IMR-90 (cell line): ENCODE measurements at regions not wholly inside any gene's neighbourhood (a gene's known extent, or its start where the extent isn't known, plus 50 kb on each side); places are given as distances from the start of the nearest gene placed in this dataset.

Experiments
- ATAC-seq: fragments of 200-7000 bp; cut with Tn5 transposase; 2 replicates; pipeline ENCODE4 v1.9.1; 2020; ENCODE audit warnings: low read depth, mild to moderate bottlenecking, moderate library complexity
- BruUV-seq: library from RNA; stranded (reverse); fragments of 400-500 nt; replicated peaks from 2 replicates; lab custom pipeline; 2021; lab: Mats Ljungman, UMichigan
- CTCF ChIA-PET: fragments of 300-600 bp; formaldehyde crosslinking; extraction: SDS; loops from one replicate; lab custom pipeline; 2021; ENCODE audit warnings: antibody characterized with exemption; lab: Yijun Ruan, JAX
- POLR2A ChIA-PET: fragments of 300-600 bp; sonication (Branson Sonifier 250); formaldehyde crosslinking; loops from one replicate; lab custom pipeline; 2022; ENCODE audit warnings: antibody characterized with exemption; ENCODE audit not compliant: unreplicated experiment; lab: Charles Lee
- DNase-seq: peaks from one replicate; pipeline ENCODE4 v3.0.0; 2013
- H2AFZ ChIP-seq: replicated peaks from 2 replicates; pipeline ENCODE3; 2013; ENCODE audit warnings: low read length, mild to moderate bottlenecking; ENCODE audit not compliant: poor library complexity
- H2AK5ac ChIP-seq: 2 replicates; pipeline ENCODE4 v1.6.1; 2013; ENCODE audit warnings: low read depth, low read length, inconsistent platforms
- H2AK9ac ChIP-seq: replicated peaks from 2 replicates; pipeline ENCODE3; 2013; ENCODE audit warnings: mild to moderate bottlenecking, low read depth, low read length, moderate library complexity; ENCODE audit not compliant: poor library complexity
- H2BK120ac ChIP-seq: 2 replicates; pipeline ENCODE4 v1.6.1; 2013; ENCODE audit warnings: low read depth, low read length, inconsistent platforms
- H2BK15ac ChIP-seq: 3 replicates; pipeline ENCODE4 v1.6.1; 2013; ENCODE audit warnings: low read depth, low read length, inconsistent platforms
- H2BK20ac ChIP-seq: 2 replicates; pipeline ENCODE4 v1.6.1; 2013; ENCODE audit warnings: low read depth, mild to moderate bottlenecking, inconsistent platforms, low read length, moderate library complexity
- H2BK5ac ChIP-seq: 2 replicates; pipeline ENCODE4 v1.6.1; 2013; ENCODE audit warnings: mild to moderate bottlenecking, low read depth, low read length, inconsistent platforms; ENCODE audit not compliant: poor library complexity, severe bottlenecking
- H3K14ac ChIP-seq: replicated peaks from 2 replicates; pipeline ENCODE4 v1.6.1; 2013; ENCODE audit warnings: low read depth, low read length, inconsistent platforms
- H3K18ac ChIP-seq: 2 replicates; pipeline ENCODE4 v1.6.1; 2013; ENCODE audit warnings: low read depth, low read length, control low read depth
- H3K23ac ChIP-seq: 2 replicates; pipeline ENCODE4 v1.6.1; 2013; ENCODE audit warnings: low read depth, low read length, inconsistent platforms
- H3K27ac ChIP-seq: 2 replicates; pipeline ENCODE4 v1.5.1; 2013; ENCODE audit warnings: mild to moderate bottlenecking, control low read depth, low read length; ENCODE audit not compliant: insufficient read depth
- H3K27me3 ChIP-seq: 2 replicates; pipeline ENCODE4 v1.6.1; 2013; ENCODE audit warnings: low read length; ENCODE audit not compliant: control insufficient read depth, insufficient read depth
- H3K36me3 ChIP-seq: 2 replicates; pipeline ENCODE4 v1.6.1; 2013; ENCODE audit warnings: low read length, mixed read lengths; ENCODE audit not compliant: control insufficient read depth, insufficient read depth
- H3K4ac ChIP-seq: 2 replicates; pipeline ENCODE4 v1.6.1; 2013; ENCODE audit warnings: low read depth, low read length, inconsistent platforms
- H3K4me1 ChIP-seq: 2 replicates; pipeline ENCODE4 v1.6.1; 2013; ENCODE audit warnings: low read length, mixed read lengths; ENCODE audit not compliant: control insufficient read depth, insufficient read depth
- H3K4me2 ChIP-seq: 2 replicates; pipeline ENCODE4 v1.6.1; 2013; ENCODE audit warnings: low read depth, mild to moderate bottlenecking, control low read depth, low read length, moderate library complexity
- H3K4me3 ChIP-seq: 2 replicates; pipeline ENCODE4 v1.5.1; 2013; ENCODE audit warnings: low read depth, mild to moderate bottlenecking, control low read depth, low read length, moderate library complexity; ENCODE audit not compliant: insufficient read depth
- H3K56ac ChIP-seq: 2 replicates; pipeline ENCODE4 v1.6.1; 2013; ENCODE audit warnings: low read length, inconsistent platforms; ENCODE audit not compliant: insufficient read depth; ENCODE audit errors: extremely low read depth
- H3K79me1 ChIP-seq, 2 experiments: 2 replicates each; pipeline ENCODE4 v1.6.1; 2013; ENCODE audit warnings: low read length in 2 of 2, inconsistent platforms in 1 of 2, low read depth in 1 of 2
- H3K9ac ChIP-seq: 2 replicates; pipeline ENCODE4 v1.6.1; 2013; ENCODE audit warnings: low read depth, low read length, control low read depth
- H3K9me1 ChIP-seq: 2 replicates; pipeline ENCODE4 v1.6.1; 2013; ENCODE audit warnings: low read length, inconsistent platforms; ENCODE audit not compliant: insufficient read depth
- H3K9me3 ChIP-seq: 2 replicates; pipeline ENCODE4 v1.6.1; 2013; ENCODE audit warnings: low read length; ENCODE audit not compliant: control insufficient read depth, insufficient read depth
- H4K20me1 ChIP-seq: 2 replicates; pipeline ENCODE4 v1.6.1; 2013; ENCODE audit warnings: low read length, inconsistent platforms; ENCODE audit not compliant: insufficient read depth
- H4K5ac ChIP-seq: 2 replicates; pipeline ENCODE4 v1.6.1; 2013; ENCODE audit warnings: mild to moderate bottlenecking, low read depth, low read length, control low read depth
- H4K8ac ChIP-seq, 2 experiments: 2 replicates each; pipeline ENCODE4 v1.6.1; 2013; ENCODE audit warnings: low read depth in 2 of 2, low read length in 2 of 2, control low read depth in 1 of 2, inconsistent platforms in 1 of 2
- H4K91ac ChIP-seq: 2 replicates; pipeline ENCODE4 v1.6.1; 2013; ENCODE audit warnings: low read depth, low read length, inconsistent platforms; ENCODE audit not compliant: insufficient read depth
- BHLHE40 ChIP-seq: fragments of 150-350 bp; IDR thresholded peaks from 2 replicates; pipeline ENCODE4 v1.6.1; 2016; ENCODE audit warnings: mild to moderate bottlenecking, low read depth, low read length
- CEBPB ChIP-seq: IDR thresholded peaks from 2 replicates; pipeline ENCODE4 v1.6.1; 2012; ENCODE audit warnings: low read depth, low read length, improper control_type of control experiment
- CHD1 ChIP-seq: IDR thresholded peaks from 2 replicates; pipeline ENCODE4 v1.6.1; 2012; ENCODE audit warnings: low read depth, low read length, improper control_type of control experiment
- CTCF ChIP-seq: conservative IDR thresholded peaks from 2 replicates; pipeline ENCODE4 v1.5.1; 2012; ENCODE audit warnings: mild to moderate bottlenecking, low read depth, low read length, improper control_type of control experiment
- FOS ChIP-seq: fragments of 150-350 bp; IDR thresholded peaks from 2 replicates; pipeline ENCODE4 v1.6.1; 2016; ENCODE audit warnings: low read depth, low read length
- MAFK ChIP-seq: IDR thresholded peaks from 2 replicates; pipeline ENCODE4 v1.6.1; 2012; ENCODE audit warnings: low read depth, low read length, improper control_type of control experiment
- MXI1 ChIP-seq: IDR thresholded peaks from 2 replicates; pipeline ENCODE4 v1.6.1; 2012; ENCODE audit warnings: low read depth, mild to moderate bottlenecking, low read length, moderate library complexity, borderline replicate concordance
- RAD21 ChIP-seq: IDR thresholded peaks from 2 replicates; pipeline ENCODE4 v1.6.1; 2012; ENCODE audit warnings: low read length, improper control_type of control experiment
- RCOR1 ChIP-seq: IDR thresholded peaks from 2 replicates; pipeline ENCODE4 v1.6.1; 2012; ENCODE audit warnings: mild to moderate bottlenecking, low read length, improper control_type of control experiment; ENCODE audit not compliant: insufficient replicate concordance
- RFX5 ChIP-seq: IDR thresholded peaks from 2 replicates; pipeline ENCODE4 v1.8.0; 2012; ENCODE audit warnings: low read depth, mild to moderate bottlenecking, low read length, moderate library complexity
- WGBS, 2 experiments: methylation state at CpG; one replicate each; pipeline versions ENCODE4 v1.1.5 to v1.1.7; 2013; ENCODE audit warnings: missing lambda C conversion rate in 2 of 2; ENCODE audit not compliant: insufficient read length in 1 of 2; ENCODE audit errors: extremely low coverage in 2 of 2; 5-methylcytosine and 5-hydroxymethylcytosine counted together
- dilution Hi-C: fragments of 300-500 bp; cut with HindIII; formaldehyde crosslinking; loops from one replicate; pipeline ENCODE4 v1.14.3; 2018; ENCODE audit warnings: low sequenced_read_pairs; ENCODE audit not compliant: unreplicated experiment
- in situ Hi-C: fragments of 300-500 bp; cut with MboI; formaldehyde crosslinking; loops from 3 replicates; pipeline ENCODE4 v1.14.3; 2019; ENCODE audit warnings: low sequenced_read_pairs, inconsistent platforms, mixed read lengths
- intact Hi-C: fragments of 100-400 bp; cut with micrococcal nuclease; formaldehyde crosslinking; loops from 2 replicates; pipeline ENCODE4 v1.10.0; 2022

GRCh38 chr12:17079251-17079909, 473.4 kb upstream of the LMO3 start:
- no peak overlapping the region for H2AFZ ChIP-seq
- H4K91ac ChIP-seq: no peak overlapping the region
- no peak overlapping the region for H3K4ac ChIP-seq
- H3K79me1 ChIP-seq: no peaks in the 10 kb centered on the region
- no peaks in the 10 kb centered on the region for H3K27me3 ChIP-seq
- intact Hi-C loops: no loop called here
- no peaks in the 10 kb centered on the region for H4K20me1 ChIP-seq
- no peak overlapping the region for H3K27ac ChIP-seq
- no TSS peak for BruUV-seq
- no peak overlapping the region for H2BK120ac ChIP-seq
- no peaks in the 10 kb centered on the region for H3K9me1 ChIP-seq
- H2BK15ac ChIP-seq: no peak overlapping the region
- ATAC-seq (no peak), DNase-seq (no peak)
- H3K4me2 ChIP-seq: no peak overlapping the region
- ChIA-PET CTCF (no interaction called here), POLR2A (no interaction called here)
- H3K9ac ChIP-seq: no peak overlapping the region
- H3K4me1 ChIP-seq: no peaks in the 10 kb centered on the region
- no peak overlapping the region for H2AK9ac ChIP-seq
- no peak overlapping the region for H2AK5ac ChIP-seq
- no peak overlapping the region for H3K23ac ChIP-seq
- H4K5ac ChIP-seq: no peak overlapping the region
- TF ChIP-seq RCOR1 (no peak), CEBPB (no peak), BHLHE40 (no peak), RAD21 (no peak), RFX5 (no peak), CHD1 (no peak), MXI1 (no peak), MAFK (no peak), CTCF (no peak), FOS (no peak)
- dilution Hi-C loops: no loop called here
- H4K8ac ChIP-seq: no peak overlapping the region
- no peak overlapping the region for H3K14ac ChIP-seq
- in situ Hi-C loops: no loop called here
- H2BK5ac ChIP-seq: no peak overlapping the region
- no peaks in the 10 kb centered on the region for H3K36me3 ChIP-seq
- peaks cover 17% of the 10 kb centered on the region for H3K9me3 ChIP-seq
- WGBS, 2 experiments: no CpG with 5 or more reads among the region's 4 CpGs
- no peak overlapping the region for H3K4me3 ChIP-seq
- H3K56ac ChIP-seq: no peak overlapping the region
- no peak overlapping the region for H3K18ac ChIP-seq
- no peak overlapping the region for H2BK20ac ChIP-seq
